SK-N-SH (cell line): ENCODE measurements at regions not wholly inside any gene's neighbourhood (a gene's known extent, or its start where the extent isn't known, plus 50 kb on each side); places are given as distances from the start of the nearest gene placed in this dataset.
"Not testable (repeated sequence)": the region's sequence is repeated elsewhere in the genome, so short reads cannot be mapped to it uniquely, and the experiment has no call there.

Experiments used
- CTCF ChIA-PET: fragments of 300-600, 350-600 bp; formaldehyde crosslinking; extraction: SDS; loops from one replicate; lab custom pipeline; 2021; lab: Yijun Ruan, JAX
- POLR2A ChIA-PET: fragments of 350-600 bp; sonication (Branson Sonifier 250); formaldehyde crosslinking; extraction: SDS; loops from one replicate; lab custom pipeline; 2020; ENCODE audit warnings: antibody characterized with exemption, inconsistent platforms; lab: Yijun Ruan, JAX
- DNase-seq: peaks from one replicate; pipeline ENCODE4 v3.0.0; 2012
- H2AFZ ChIP-seq: fragments of 200-600 bp; sonication (generic); 2 replicates; pipeline ENCODE4 v1.8.1; 2016; ENCODE audit warnings: antibody characterized with exemption, mild to moderate bottlenecking, low read depth
- H3F3A ChIP-seq: fragments of 200-600 bp; sonication (generic); replicated peaks from 2 replicates; pipeline ENCODE3; 2016; ENCODE audit warnings: antibody characterized with exemption, mild to moderate bottlenecking; ENCODE audit not compliant: insufficient read depth
- H3K27ac ChIP-seq, 2 experiments: fragments of 200-500 bp in 1 of 2; fragments of 200-600 bp in 1 of 2; sonication (Bioruptor generic) in 1 of 2; sonication (generic), shearing (Covaris generic) in 1 of 2; 2 replicates each; pipeline versions ENCODE4 v1.5.1 to v1.6.1; 2014 to 2016; ENCODE audit warnings: low read depth in 2 of 2, inconsistent platforms in 1 of 2, low read length in 1 of 2, mild to moderate bottlenecking in 1 of 2, mixed read lengths in 1 of 2
- H3K27me3 ChIP-seq: fragments of 200-600 bp; sonication (generic), shearing (Covaris generic); 2 replicates; pipeline ENCODE4 v1.6.1; 2016; ENCODE audit warnings: mixed run types; ENCODE audit not compliant: insufficient read depth
- H3K36me3 ChIP-seq, 2 experiments: fragments of 200-500 bp in 1 of 2; fragments of 200-600 bp in 1 of 2; sonication (Bioruptor generic) in 1 of 2; sonication (generic) in 1 of 2; replicated peaks in 1 of 2; 2 replicates each; pipeline versions ENCODE3 to v1.5.1; 2014 to 2016; ENCODE audit warnings: low read length in 1 of 2, mild to moderate bottlenecking in 1 of 2; ENCODE audit not compliant: insufficient read depth in 2 of 2, control insufficient read depth in 1 of 2
- H3K4me1 ChIP-seq, 2 experiments: fragments of 200-500 bp in 1 of 2; fragments of 200-600 bp in 1 of 2; sonication (Bioruptor generic) in 1 of 2; sonication (generic), shearing (Covaris generic) in 1 of 2; 2 replicates each; pipeline versions ENCODE4 v1.5.1 to v1.6.1; 2014 to 2016; ENCODE audit warnings: low read depth in 1 of 2, low read length in 1 of 2, mixed run types in 1 of 2; ENCODE audit not compliant: insufficient read depth in 2 of 2, control insufficient read depth in 1 of 2
- H3K4me2 ChIP-seq: fragments of 200-600 bp; sonication (generic), shearing (Covaris generic); 2 replicates; pipeline ENCODE4 v1.6.1; 2017; ENCODE audit warnings: mixed run types
- H3K4me3 ChIP-seq, 2 experiments: fragments of 200-500 bp in 1 of 2; fragments of 200-600 bp in 1 of 2; sonication (Bioruptor generic) in 1 of 2; sonication (generic), shearing (Covaris generic) in 1 of 2; 2 replicates each; pipeline versions ENCODE4 v1.5.1 to v1.8.1; 2014 to 2016; ENCODE audit warnings: low read depth in 2 of 2, inconsistent platforms in 1 of 2, low read length in 1 of 2, mild to moderate bottlenecking in 1 of 2, mixed read lengths in 1 of 2, moderate library complexity in 1 of 2
- H3K79me2 ChIP-seq: fragments of 200-600 bp; sonication (generic); 2 replicates; pipeline ENCODE4 v1.8.1; 2017; ENCODE audit warnings: mild to moderate bottlenecking; ENCODE audit not compliant: insufficient read depth
- H3K9ac ChIP-seq: fragments of 200-600 bp; sonication (generic); 2 replicates; pipeline ENCODE4 v1.6.1; 2017; ENCODE audit warnings: mixed run types
- H3K9me2 ChIP-seq: fragments of 200-600 bp; sonication (generic); 2 replicates; pipeline ENCODE4 v1.6.1; 2017; ENCODE audit warnings: mixed run types
- H3K9me3 ChIP-seq: fragments of 200-600 bp; sonication (generic); 2 replicates; pipeline ENCODE4 v1.6.1; 2017; ENCODE audit warnings: mixed run types, mild to moderate bottlenecking, moderate library complexity
- H4K20me1 ChIP-seq: fragments of 200-600 bp; sonication (generic); 2 replicates; pipeline ENCODE4 v1.6.1; 2017; ENCODE audit warnings: mild to moderate bottlenecking, mixed run types; ENCODE audit not compliant: insufficient read depth
- EP300 ChIP-seq, 2 experiments: IDR thresholded peaks; 2 replicates each; pipeline versions ENCODE4 v1.4.0 to v1.6.1; 2012; ENCODE audit warnings: borderline replicate concordance in 1 of 2, low read depth in 1 of 2, low read length in 1 of 2
- FOSL2 ChIP-seq: IDR thresholded peaks from 2 replicates; pipeline ENCODE4 v1.4.0; 2012; ENCODE audit warnings: low read depth, mild to moderate bottlenecking, moderate library complexity, borderline replicate concordance
- GATA2 ChIP-seq: sonication (generic); formaldehyde crosslinking; IDR thresholded peaks from 2 replicates; pipeline ENCODE4 v1.5.0; 2020; ENCODE audit warnings: mild to moderate bottlenecking, missing genetic modification reagents
- IRF3 ChIP-seq: fragments of 150-350 bp; IDR thresholded peaks from 2 replicates; pipeline ENCODE4 v1.6.1; 2016; ENCODE audit warnings: mild to moderate bottlenecking, low read depth, low read length
- JUND ChIP-seq: IDR thresholded peaks from 2 replicates; pipeline ENCODE4 v1.4.0; 2012
- MAX ChIP-seq: IDR thresholded peaks from 2 replicates; pipeline ENCODE4 v1.4.0; 2012; ENCODE audit warnings: low read depth
- MEF2A ChIP-seq: IDR thresholded peaks from 2 replicates; pipeline ENCODE4 v1.4.0; 2012; ENCODE audit warnings: low read depth, borderline replicate concordance
- MXI1 ChIP-seq: IDR thresholded peaks from 2 replicates; pipeline ENCODE4 v1.6.1; 2012; ENCODE audit warnings: mild to moderate bottlenecking, low read depth, low read length, improper control_type of control experiment
- POLR2AphosphoS5 ChIP-seq: IDR thresholded peaks from 2 replicates; pipeline ENCODE4 v1.6.1; 2012; ENCODE audit warnings: low read depth, low read length
- RFX5 ChIP-seq: IDR thresholded peaks from 2 replicates; pipeline ENCODE4 v1.6.1; 2012; ENCODE audit warnings: mild to moderate bottlenecking, improper control_type of control experiment, low read length
- RXRA ChIP-seq: IDR thresholded peaks from 2 replicates; pipeline ENCODE4 v1.4.0; 2012; ENCODE audit warnings: low read depth, mild to moderate bottlenecking, borderline replicate concordance
- SIN3A ChIP-seq: IDR thresholded peaks from 2 replicates; pipeline ENCODE4 v1.6.1; 2012; ENCODE audit warnings: low read depth, mild to moderate bottlenecking, low read length, moderate library complexity, borderline replicate concordance
- TCF12 ChIP-seq: IDR thresholded peaks from 2 replicates; pipeline ENCODE4 v1.4.0; 2012
- TEAD4 ChIP-seq: IDR thresholded peaks from 2 replicates; pipeline ENCODE4 v1.4.0; 2012; ENCODE audit warnings: mild to moderate bottlenecking, borderline replicate concordance; ENCODE audit not compliant: insufficient read depth
- USF1 ChIP-seq: IDR thresholded peaks from 2 replicates; pipeline ENCODE4 v1.4.0; 2012; ENCODE audit warnings: low read depth, borderline replicate concordance
- YY1 ChIP-seq: IDR thresholded peaks from 2 replicates; pipeline ENCODE4 v1.4.0; 2012; ENCODE audit warnings: low read depth, mild to moderate bottlenecking
- WGBS: methylation state at CpG from one replicate; pipeline ENCODE4 v1.1.6; 2017; ENCODE audit warnings: low lambda C conversion rate; 5-methylcytosine and 5-hydroxymethylcytosine counted together
- TF ChIP-seq, protein P1 (sequence below): fragments of 150-350 bp; IDR thresholded peaks from 2 replicates; pipeline ENCODE4 v1.6.1; 2017; ENCODE audit warnings: antibody characterized with exemption, low read length, low read depth, borderline replicate concordance

GRCh38 chr13:87554045-87554444, 117.1 kb upstream of the SLITRK5 start (continued):
- TF ChIP-seq MAX = no peak

- H3K79me2 ChIP-seq = no peaks in the 10 kb centered on the region
- no peaks in the 10 kb centered on the region for H3F3A ChIP-seq
- H3K9me2 ChIP-seq = no peaks in the 10 kb centered on the region; the same call in 1 of the 2 replicates
- no peak overlapping the region for H2AFZ ChIP-seq
- no peaks in the 10 kb centered on the region for H3K9me3 ChIP-seq
- no peaks in the 10 kb centered on the region for H3K4me1 ChIP-seq
- H3K4me3 ChIP-seq = no peak overlapping the region; a peak in 1 of 4 replicates
- CTCF ChIA-PET = no interaction called here
- TF ChIP-seq EP300 (IDR thresholded peaks at IDR 0.05; ENCODE audit: borderline replicate concordance in 1 of 2, low read depth in 1 of 2, low read length in 1 of 2) (no peak), YY1 (no peak), MXI1 (no peak), POLR2AphosphoS5 (no peak), IRF3 (no peak), GATA2 (no peak), TCF12 (no peak), JUND (no peak)
- POLR2A ChIA-PET = no interaction called here
- no peak for DNase-seq
- 6% methylated on average over 2 of the region's 2 CpGs for whole genome bisulfite sequencing
- H3K36me3 ChIP-seq = no peaks in the 10 kb centered on the region
- no peak overlapping the region for H3K4me2 ChIP-seq
- H3K27me3 ChIP-seq = no peaks in the 10 kb centered on the region
- no peak overlapping the region for H3K27ac ChIP-seq
- H3K9ac ChIP-seq = no peak overlapping the region
- no peaks in the 10 kb centered on the region for H4K20me1 ChIP-seq
Observed at GRCh38 chr13:87557788-87558187, 113.4 kb upstream of the SLITRK5 start.

DNA sequence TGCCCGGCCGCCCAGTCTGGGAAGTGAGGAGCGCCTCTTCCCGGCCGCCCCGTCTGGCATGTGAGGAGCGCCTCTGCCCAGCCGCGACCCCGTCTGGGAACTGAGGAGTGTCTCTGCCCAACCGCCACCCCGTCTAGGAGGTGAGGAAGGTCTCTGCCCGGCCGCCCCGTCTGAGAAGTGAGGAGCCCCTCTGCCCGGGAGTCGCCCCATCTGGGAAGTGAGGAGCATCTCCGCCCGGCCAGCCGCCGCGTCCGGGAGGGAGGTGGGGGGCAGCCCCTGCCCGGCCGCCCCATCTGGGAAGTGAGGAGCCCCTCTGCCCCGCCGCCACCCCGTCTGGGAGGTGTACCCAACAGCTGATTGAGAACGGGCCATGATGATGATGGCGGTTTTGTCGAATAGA, 109.6 kb upstream of the SLITRK5 start:
- H3K4me2 ChIP-seq, DNase-seq, POLR2A ChIA-PET, H3K4me1 ChIP-seq, H3K27me3 ChIP-seq, H3K9me3 ChIP-seq, H3F3A ChIP-seq, H4K20me1 ChIP-seq, H3K9me2 ChIP-seq, H3K9ac ChIP-seq, H3K27ac ChIP-seq, CTCF ChIA-PET, H3K79me2 ChIP-seq, H3K36me3 ChIP-seq, H3K4me3 ChIP-seq, H2AFZ ChIP-seq: not testable (repeated sequence)
- WGBS = 63% methylated on average over 19 of the region's 31 CpGs

DNA sequence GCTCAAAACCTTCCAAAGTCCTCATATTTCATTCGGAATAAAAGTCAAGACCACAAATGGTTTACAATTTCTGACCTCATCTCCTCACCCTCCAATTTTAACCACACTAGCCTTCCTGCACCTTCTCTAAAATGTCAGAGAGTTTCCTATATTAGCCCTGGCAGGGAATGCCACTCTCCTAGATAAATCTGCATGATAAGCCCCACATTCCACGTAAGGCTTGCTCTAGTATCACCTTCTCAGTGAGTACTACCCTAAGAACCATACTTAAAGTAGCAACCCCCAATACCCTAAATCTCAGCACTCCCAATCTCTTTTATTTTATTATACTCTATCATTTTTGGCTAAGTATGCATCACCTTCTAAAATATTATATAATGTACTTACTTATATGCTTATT, 100.5 kb upstream of the SLITRK5 start:
- Histone ChIP-seq H3K9ac (no peak overlapping the region), H3K9me2 (no peaks in the 10 kb centered on the region), H3K27ac (no peak overlapping the region), H3K27me3 (no peaks in the 10 kb centered on the region), H4K20me1 (no peaks in the 10 kb centered on the region), H2AFZ (no peak overlapping the region), H3K4me1 (no peaks in the 10 kb centered on the region), H3K4me3 (no peak overlapping the region), H3K36me3 (no peaks in the 10 kb centered on the region), H3K79me2 (no peaks in the 10 kb centered on the region), H3F3A (no peaks in the 10 kb centered on the region), H3K9me3 (no peaks in the 10 kb centered on the region), H3K4me2 (no peak overlapping the region)
- ChIA-PET POLR2A (no interaction called here), CTCF (no interaction called here)
- DNase-seq = no peak
- WGBS = 2% methylated on average over 2 of the region's 2 CpGs
- TF ChIP-seq RXRA (no peak), TCF12 (no peak), RFX5 (no peak), MEF2A (no peak), TEAD4 (no peak), FOSL2 (no peak), IRF3 (no peak), SIN3A (no peak), USF1 (no peak), MAX (no peak)
- TF ChIP-seq, protein P1, sequence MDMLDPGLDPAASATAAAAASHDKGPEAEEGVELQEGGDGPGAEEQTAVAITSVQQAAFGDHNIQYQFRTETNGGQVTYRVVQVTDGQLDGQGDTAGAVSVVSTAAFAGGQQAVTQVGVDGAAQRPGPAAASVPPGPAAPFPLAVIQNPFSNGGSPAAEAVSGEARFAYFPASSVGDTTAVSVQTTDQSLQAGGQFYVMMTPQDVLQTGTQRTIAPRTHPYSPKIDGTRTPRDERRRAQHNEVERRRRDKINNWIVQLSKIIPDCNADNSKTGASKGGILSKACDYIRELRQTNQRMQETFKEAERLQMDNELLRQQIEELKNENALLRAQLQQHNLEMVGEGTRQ = no peak
